ENCODE measurements at regions not wholly inside any gene's neighbourhood (a gene's known extent, or its start where the extent isn't known, plus 50 kb on each side); places are given as distances from the start of the nearest gene placed in this dataset.
A peak's percentile ranks its signal among the peaks of the same experiment; 100 is the strongest.
"Not testable (repeated sequence)": the region's sequence is repeated elsewhere in the genome, so short reads cannot be mapped to it uniquely, and the experiment has no call there.

- WGBS, 2 donors, result 91 to 92% methylated on average over 4 of the region's 4 CpGs
- no peak overlapping the region for H3K27ac ChIP-seq (ENCODE audit: low read depth in 1 of 2, low read length in 2 of 2)
- ATAC-seq (ENCODE audit: low FRiP score) (no peak), DNase-seq (no peak)
- no peaks in the 10 kb centered on the region for H3K36me3 ChIP-seq (ENCODE audit: control insufficient read depth in 1 of 2, insufficient read depth in 2 of 2, low read length in 1 of 2)
- peaks cover 1% of the 10 kb centered on the region for H3K9me3 ChIP-seq (ENCODE audit: control insufficient read depth, low read length)
- intact Hi-C loops (cut with DNase I), result loop anchor here in 1 of 2 donors (5.0 kb wide), 1 partner anchor 208 kb away; no protein-coding TSS in a partner anchor
- H3K4me3 ChIP-seq (ENCODE audit: low read length in 2 of 2), result no peak overlapping the region
- H3K27me3 ChIP-seq (ENCODE audit: control insufficient read depth in 1 of 2, insufficient read depth in 2 of 2, low read length in 1 of 2), result no peaks in the 10 kb centered on the region
- no peaks in the 10 kb centered on the region for H3K4me1 ChIP-seq (ENCODE audit: control insufficient read depth in 1 of 2, insufficient read depth in 2 of 2, low read length in 2 of 2)
Observed at GRCh38 chr18:34314847-34315246, 90.1 kb upstream of the NOL4 start.

- Histone ChIP-seq H3K27ac (ENCODE audit: low read depth in 1 of 2, low read length in 2 of 2) (no peak overlapping the region), H3K9me3 (ENCODE audit: control insufficient read depth, low read length) (peaks cover 1% of the 10 kb centered on the region), H3K27me3 (ENCODE audit: control insufficient read depth in 1 of 2, insufficient read depth in 2 of 2, low read length in 1 of 2) (no peaks in the 10 kb centered on the region), H3K4me3 (ENCODE audit: low read length in 2 of 2) (no peak overlapping the region), H3K36me3 (ENCODE audit: control insufficient read depth in 1 of 2, insufficient read depth in 2 of 2, low read length in 1 of 2) (no peaks in the 10 kb centered on the region), H3K4me1 (ENCODE audit: control insufficient read depth in 1 of 2, insufficient read depth in 2 of 2, low read length in 2 of 2) (no peaks in the 10 kb centered on the region)
- DNase-seq (no peak), ATAC-seq (ENCODE audit: low FRiP score) (no peak)
- intact Hi-C loops (cut with DNase I), result loop anchor here in 1 of 2 donors (5.0 kb wide), 1 partner anchor 208 kb away; no protein-coding TSS in a partner anchor
- 86 to 88% methylated on average over 6 of the region's 6 CpGs for WGBS, 2 donors
Observed at GRCh38 chr18:34315591-34316352, 91.1 kb upstream of the NOL4 start.

- Histone ChIP-seq H3K4me3 (ENCODE audit: low read length in 2 of 2) (no peak overlapping the region), H3K27ac (ENCODE audit: low read depth in 1 of 2, low read length in 2 of 2) (no peak overlapping the region), H3K4me1 (ENCODE audit: control insufficient read depth in 1 of 2, insufficient read depth in 2 of 2, low read length in 2 of 2) (no peaks in the 10 kb centered on the region), H3K9me3 (ENCODE audit: control insufficient read depth, low read length) (no peaks in the 10 kb centered on the region), H3K36me3 (ENCODE audit: control insufficient read depth in 1 of 2, insufficient read depth in 2 of 2, low read length in 1 of 2) (no peaks in the 10 kb centered on the region), H3K27me3 (ENCODE audit: control insufficient read depth in 1 of 2, insufficient read depth in 2 of 2, low read length in 1 of 2) (no peaks in the 10 kb centered on the region)
- DNase-seq, result no peak
- 87 to 91% methylated on average over 2 of the region's 2 CpGs for WGBS, 2 donors
- ATAC-seq (ENCODE audit: low FRiP score), result no peak
- intact Hi-C loops (cut with DNase I), result loop anchor here in 1 of 2 donors (5.0 to 10.0 kb wide), 3 partner anchors 55 to 485 kb away; no protein-coding TSS in a partner anchor
Observed at GRCh38 chr18:34320267-34320666, 95.6 kb upstream of the NOL4 start.

- intact Hi-C loops (cut with DNase I), result loop anchor here in 1 of 2 donors (5.0 to 10.0 kb wide), 3 partner anchors 56 to 486 kb away; no protein-coding TSS in a partner anchor
- H3K27me3 ChIP-seq (ENCODE audit: control insufficient read depth in 1 of 2, insufficient read depth in 2 of 2, low read length in 1 of 2), result no peaks in the 10 kb centered on the region
- DNase-seq, result no peak
- H3K36me3 ChIP-seq (ENCODE audit: control insufficient read depth in 1 of 2, insufficient read depth in 2 of 2, low read length in 1 of 2), result no peaks in the 10 kb centered on the region
- WGBS, 2 donors, result 92 to 93% methylated on average over 2 of the region's 2 CpGs
- no peaks in the 10 kb centered on the region for H3K9me3 ChIP-seq (ENCODE audit: control insufficient read depth, low read length)
- no peak for ATAC-seq (ENCODE audit: low FRiP score)
- no peak overlapping the region for H3K27ac ChIP-seq (ENCODE audit: low read depth in 1 of 2, low read length in 2 of 2)
- H3K4me1 ChIP-seq (ENCODE audit: control insufficient read depth in 1 of 2, insufficient read depth in 2 of 2, low read length in 2 of 2), result no peaks in the 10 kb centered on the region
- H3K4me3 ChIP-seq (ENCODE audit: low read length in 2 of 2), result no peak overlapping the region
Observed at GRCh38 chr18:34321066-34321465, 96.4 kb upstream of the NOL4 start.

GRCh38 chr18:34322365-34323289, 97.9 kb upstream of the NOL4 start:
- no peaks in the 10 kb centered on the region for H3K27me3 ChIP-seq (ENCODE audit: control insufficient read depth in 1 of 2, insufficient read depth in 2 of 2, low read length in 1 of 2)
- H3K36me3 ChIP-seq (ENCODE audit: control insufficient read depth in 1 of 2, insufficient read depth in 2 of 2, low read length in 1 of 2), result no peaks in the 10 kb centered on the region
- ATAC-seq (ENCODE audit: low FRiP score) (no peak), DNase-seq (peak; percentile 51 to 77)
- H3K27ac ChIP-seq (ENCODE audit: low read depth in 1 of 2, low read length in 2 of 2), result no peak overlapping the region
- intact Hi-C loops (cut with DNase I), result loop anchor here in 1 of 2 donors (5.0 to 10.0 kb wide), 3 partner anchors 58 to 488 kb away; no protein-coding TSS in a partner anchor
- WGBS, 2 donors, result 14 to 15% methylated on average over 16 of the region's 16 CpGs
- H3K4me1 ChIP-seq (ENCODE audit: control insufficient read depth in 1 of 2, insufficient read depth in 2 of 2, low read length in 2 of 2), result no peaks in the 10 kb centered on the region
- H3K4me3 ChIP-seq (ENCODE audit: low read length in 2 of 2), result no peak overlapping the region
- H3K9me3 ChIP-seq (ENCODE audit: control insufficient read depth, low read length), result no peaks in the 10 kb centered on the region

- peaks cover 0 to 2% of the 10 kb centered on the region in 2 donors for H3K27me3 ChIP-seq (ENCODE audit: control insufficient read depth in 1 of 2, insufficient read depth in 2 of 2, low read length in 1 of 2)
- whole genome bisulfite sequencing, 2 donors, result 78 to 81% methylated on average over 1 of the region's 1 CpG
- no peak overlapping the region for H3K27ac ChIP-seq (ENCODE audit: low read depth in 1 of 2, low read length in 2 of 2)
- no peak for ATAC-seq (ENCODE audit: low FRiP score)
- no peaks in the 10 kb centered on the region for H3K9me3 ChIP-seq (ENCODE audit: control insufficient read depth, low read length)
- intact Hi-C loops (cut with DNase I), result loop anchor here in 1 of 2 donors (10.0 kb wide), 2 partner anchors 65 to 495 kb away; no protein-coding TSS in a partner anchor
- no peak overlapping the region for H3K4me3 ChIP-seq (ENCODE audit: low read length in 2 of 2)
- H3K36me3 ChIP-seq (ENCODE audit: control insufficient read depth in 1 of 2, insufficient read depth in 2 of 2, low read length in 1 of 2), result no peaks in the 10 kb centered on the region
- no peak for DNase-seq
- no peaks in the 10 kb centered on the region for H3K4me1 ChIP-seq (ENCODE audit: control insufficient read depth in 1 of 2, insufficient read depth in 2 of 2, low read length in 2 of 2)
Observed at GRCh38 chr18:34329840-34330239, 105.1 kb upstream of the NOL4 start.

- peaks cover 0 to 2% of the 10 kb centered on the region in 2 donors for H3K27me3 ChIP-seq (ENCODE audit: control insufficient read depth in 1 of 2, insufficient read depth in 2 of 2, low read length in 1 of 2)
- DNase-seq, result no peak
- H3K36me3 ChIP-seq (ENCODE audit: control insufficient read depth in 1 of 2, insufficient read depth in 2 of 2, low read length in 1 of 2), result no peaks in the 10 kb centered on the region
- no peak overlapping the region for H3K27ac ChIP-seq (ENCODE audit: low read depth in 1 of 2, low read length in 2 of 2)
- ATAC-seq (ENCODE audit: low FRiP score), result no peak
- intact Hi-C loops (cut with DNase I), result no loop called here
- WGBS, 2 donors, result 38 to 39% methylated on average over 3 of the region's 3 CpGs
- no peaks in the 10 kb centered on the region for H3K9me3 ChIP-seq (ENCODE audit: control insufficient read depth, low read length)
- H3K4me3 ChIP-seq (ENCODE audit: low read length in 2 of 2), result no peak overlapping the region
- no peaks in the 10 kb centered on the region for H3K4me1 ChIP-seq (ENCODE audit: control insufficient read depth in 1 of 2, insufficient read depth in 2 of 2, low read length in 2 of 2)
Observed at GRCh38 chr18:34330308-34330707, 105.6 kb upstream of the NOL4 start.

- H3K27ac ChIP-seq (ENCODE audit: low read depth in 1 of 2, low read length in 2 of 2); ATAC-seq (ENCODE audit: low FRiP score); H3K27me3 ChIP-seq (ENCODE audit: control insufficient read depth in 1 of 2, insufficient read depth in 2 of 2, low read length in 1 of 2); H3K4me1 ChIP-seq (ENCODE audit: control insufficient read depth in 1 of 2, insufficient read depth in 2 of 2, low read length in 2 of 2); intact Hi-C loops (cut with DNase I); DNase-seq; H3K9me3 ChIP-seq (ENCODE audit: control insufficient read depth, low read length); H3K36me3 ChIP-seq (ENCODE audit: control insufficient read depth in 1 of 2, insufficient read depth in 2 of 2, low read length in 1 of 2); H3K4me3 ChIP-seq (ENCODE audit: low read length in 2 of 2): not testable (repeated sequence)
- WGBS, 2 donors, result 95 to 96% methylated on average over 7 to 12 of the region's 12 CpGs
Observed at GRCh38 chr18:34330907-34331306, 106.2 kb upstream of the NOL4 start.

Measured in aorta (tissue), 5 donors.